Stomach (tissue), 4 donors: ENCODE measurements at regions not wholly inside any gene's neighbourhood (a gene's known extent, or its start where the extent isn't known, plus 50 kb on each side); places are given as distances from the start of the nearest gene placed in this dataset.

Experiments
- CTCF ChIP-seq, 7 experiments: fragments of 450-650 bp in 4 of 7; fragments of 200-600 bp in 3 of 7; sonication (generic) in 3 of 7; IDR thresholded peaks; one replicate each; pipeline ENCODE4 v1.5.1; 2016 to 2019; ENCODE audit warnings: antibody characterized with exemption in 7 of 7, control low read depth in 2 of 7, mild to moderate bottlenecking in 1 of 7
- EP300 ChIP-seq: sonication (generic); formaldehyde crosslinking; IDR thresholded peaks from one replicate; pipeline ENCODE4 v1.6.1; 2017; ENCODE audit warnings: antibody characterized with exemption
- POLR2A ChIP-seq, 4 donors: fragments of 450-650 bp; IDR thresholded peaks; one replicate each; pipeline ENCODE4 v1.6.1; 2016; ENCODE audit warnings: antibody characterized with exemption in 4 of 4, control low read depth in 2 of 4, mild to moderate bottlenecking in 1 of 4, moderate library complexity in 1 of 4
- POLR2AphosphoS5 ChIP-seq, 3 donors: sonication (generic); formaldehyde crosslinking; IDR thresholded peaks; one replicate each; pipeline ENCODE4 v1.6.1; 2016; ENCODE audit warnings: antibody characterized with exemption in 3 of 3

GRCh38 chr5:155144956-155145355 is 131.4 kb downstream of the KIF4B start:
- TF ChIP-seq CTCF (IDR thresholded peaks at IDR 0.05) (no peak), EP300 (no peak), POLR2A (IDR thresholded peaks at IDR 0.05) (no peak), POLR2AphosphoS5 (IDR thresholded peaks at IDR 0.05) (no peak)
